ENCODE measurements at regions not wholly inside any gene's neighbourhood (a gene's known extent, or its start where the extent isn't known, plus 50 kb on each side); places are given as distances from the start of the nearest gene placed in this dataset.

DNA sequence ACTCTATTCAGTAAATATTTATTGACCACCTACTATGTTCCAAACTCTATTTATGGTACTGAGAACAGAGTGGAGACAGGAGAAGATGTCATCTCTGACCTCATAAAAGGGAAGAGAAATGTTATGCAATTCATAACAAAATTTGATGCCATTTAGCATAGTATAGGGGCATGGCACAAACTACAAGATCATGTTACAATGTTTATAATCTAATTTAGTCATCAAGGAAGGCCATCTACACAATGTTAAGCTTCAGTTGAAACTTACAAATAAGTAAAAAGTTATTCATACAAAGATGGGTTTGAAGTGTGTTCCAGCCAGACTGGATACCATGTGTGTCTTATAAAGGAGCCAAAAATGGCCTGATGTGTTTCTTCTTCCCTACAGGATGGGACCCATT is 146.8 kb upstream of the CHRM3 start:
- in situ Hi-C loops (cut with MboI; ENCODE audit: low sequenced_read_pairs, unreplicated experiment): no loop called here
- DNase-seq (ENCODE audit: low spot score): no peak
- TF ChIP-seq, protein P1, sequence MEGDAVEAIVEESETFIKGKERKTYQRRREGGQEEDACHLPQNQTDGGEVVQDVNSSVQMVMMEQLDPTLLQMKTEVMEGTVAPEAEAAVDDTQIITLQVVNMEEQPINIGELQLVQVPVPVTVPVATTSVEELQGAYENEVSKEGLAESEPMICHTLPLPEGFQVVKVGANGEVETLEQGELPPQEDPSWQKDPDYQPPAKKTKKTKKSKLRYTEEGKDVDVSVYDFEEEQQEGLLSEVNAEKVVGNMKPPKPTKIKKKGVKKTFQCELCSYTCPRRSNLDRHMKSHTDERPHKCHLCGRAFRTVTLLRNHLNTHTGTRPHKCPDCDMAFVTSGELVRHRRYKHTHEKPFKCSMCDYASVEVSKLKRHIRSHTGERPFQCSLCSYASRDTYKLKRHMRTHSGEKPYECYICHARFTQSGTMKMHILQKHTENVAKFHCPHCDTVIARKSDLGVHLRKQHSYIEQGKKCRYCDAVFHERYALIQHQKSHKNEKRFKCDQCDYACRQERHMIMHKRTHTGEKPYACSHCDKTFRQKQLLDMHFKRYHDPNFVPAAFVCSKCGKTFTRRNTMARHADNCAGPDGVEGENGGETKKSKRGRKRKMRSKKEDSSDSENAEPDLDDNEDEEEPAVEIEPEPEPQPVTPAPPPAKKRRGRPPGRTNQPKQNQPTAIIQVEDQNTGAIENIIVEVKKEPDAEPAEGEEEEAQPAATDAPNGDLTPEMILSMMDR (IDR thresholded peaks at IDR 0.05; ENCODE audit: borderline replicate concordance, control extremely low read depth, extremely low read depth, insufficient read depth, missing control alignments): no peak

GRCh38 chr1:239237912-239238311 is 148.5 kb upstream of the CHRM3 start:
- TF ChIP-seq, protein P1 (IDR thresholded peaks at IDR 0.05; ENCODE audit: borderline replicate concordance, control extremely low read depth, extremely low read depth, insufficient read depth, missing control alignments): no peak
- DNase-seq (ENCODE audit: low spot score): no peak
- in situ Hi-C loops (cut with MboI; ENCODE audit: low sequenced_read_pairs, unreplicated experiment): no loop called here

DNA sequence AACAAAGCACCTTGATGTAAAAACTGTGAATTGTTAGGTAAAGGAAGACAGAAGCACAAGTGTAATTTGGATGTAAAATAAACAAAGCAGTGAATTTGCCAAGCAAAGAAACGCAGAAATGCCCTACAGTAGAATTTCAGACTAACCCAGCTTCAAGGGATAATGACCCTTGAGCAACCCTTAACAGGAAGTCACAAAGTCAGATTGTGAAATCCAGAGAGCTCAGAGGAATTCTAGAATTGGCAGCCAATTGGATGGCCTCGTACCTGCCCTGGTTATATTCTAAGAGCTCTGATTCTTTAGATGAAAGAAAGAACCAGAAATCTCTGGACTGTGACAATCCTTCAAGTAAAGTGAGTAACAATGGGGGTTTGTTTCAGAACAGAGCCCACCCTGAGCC is 152.7 kb upstream of the CHRM3 start:
- TF ChIP-seq, protein P1 (IDR thresholded peaks at IDR 0.05; ENCODE audit: borderline replicate concordance, control extremely low read depth, extremely low read depth, insufficient read depth, missing control alignments): no peak
- in situ Hi-C loops (cut with MboI; ENCODE audit: low sequenced_read_pairs, unreplicated experiment): no loop called here
- DNase-seq (ENCODE audit: low spot score): no peak

- in situ Hi-C loops (cut with MboI; ENCODE audit: low sequenced_read_pairs, unreplicated experiment): no loop called here
- TF ChIP-seq, protein P1 (IDR thresholded peaks at IDR 0.05; ENCODE audit: borderline replicate concordance, control extremely low read depth, extremely low read depth, insufficient read depth, missing control alignments): no peak
- DNase-seq (ENCODE audit: low spot score): no peak
These were observed 153.4 kb upstream of the CHRM3 start for GRCh38 chr1:239232921-239233320.

- DNase-seq (ENCODE audit: low spot score): no peak
- TF ChIP-seq, protein P1 (IDR thresholded peaks at IDR 0.05; ENCODE audit: borderline replicate concordance, control extremely low read depth, extremely low read depth, insufficient read depth, missing control alignments): no peak
- in situ Hi-C loops (cut with MboI; ENCODE audit: low sequenced_read_pairs, unreplicated experiment): no loop called here
These were observed 157.9 kb upstream of the CHRM3 start for GRCh38 chr1:239228451-239228850.

DNA sequence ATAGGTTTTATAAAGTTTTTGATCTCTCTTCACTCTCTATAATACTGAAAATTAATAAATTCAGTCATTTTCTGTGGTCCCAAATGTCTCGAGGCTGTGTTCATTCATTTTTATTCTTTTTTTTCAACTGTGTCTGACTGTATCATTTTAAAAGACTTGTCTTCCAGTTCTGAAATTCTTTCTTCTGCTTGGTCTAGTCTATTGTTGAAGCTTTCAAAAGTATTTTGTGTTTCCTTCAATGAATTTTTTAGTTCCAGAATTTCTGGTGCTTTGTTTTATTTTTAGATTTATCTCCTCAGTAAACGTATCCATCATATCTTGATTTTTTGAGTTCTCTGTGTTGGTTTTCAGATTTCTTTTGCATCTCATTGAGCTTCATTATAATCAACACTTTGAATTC is 161.0 kb upstream of the CHRM3 start:
- TF ChIP-seq, protein P1 (IDR thresholded peaks at IDR 0.05; ENCODE audit: borderline replicate concordance, control extremely low read depth, extremely low read depth, insufficient read depth, missing control alignments): no peak
- in situ Hi-C loops (cut with MboI; ENCODE audit: low sequenced_read_pairs, unreplicated experiment): no loop called here
- DNase-seq (ENCODE audit: low spot score): no peak

DNA sequence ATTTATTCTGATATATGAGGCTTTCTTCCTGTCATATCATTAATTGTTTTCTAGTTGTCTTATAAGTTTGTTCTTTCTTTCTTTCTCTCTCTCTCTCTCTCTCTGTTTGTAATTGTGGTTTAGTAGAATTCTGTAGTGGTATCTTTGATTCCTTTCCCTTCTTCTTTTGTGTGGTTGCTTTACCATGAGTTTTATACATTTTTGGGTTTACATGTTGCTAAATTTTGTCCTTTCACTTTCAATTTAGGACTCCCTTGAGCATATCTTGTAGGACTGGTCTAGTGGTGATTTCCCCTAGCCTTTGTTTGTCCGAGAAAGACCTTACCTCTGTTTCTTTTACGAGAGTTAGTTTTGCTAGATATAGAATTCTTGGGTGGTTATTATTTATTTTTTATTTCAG is 162.3 kb upstream of the CHRM3 start:
- DNase-seq (ENCODE audit: low spot score): no peak
- TF ChIP-seq, protein P1 (IDR thresholded peaks at IDR 0.05; ENCODE audit: borderline replicate concordance, control extremely low read depth, extremely low read depth, insufficient read depth, missing control alignments): no peak
- in situ Hi-C loops (cut with MboI; ENCODE audit: low sequenced_read_pairs, unreplicated experiment): no loop called here

Data from GM13976 (cell line).